ENCODE measurements at regions not wholly inside any gene's neighbourhood (a gene's known extent, or its start where the extent isn't known, plus 50 kb on each side); places are given as distances from the start of the nearest gene placed in this dataset.

DNA sequence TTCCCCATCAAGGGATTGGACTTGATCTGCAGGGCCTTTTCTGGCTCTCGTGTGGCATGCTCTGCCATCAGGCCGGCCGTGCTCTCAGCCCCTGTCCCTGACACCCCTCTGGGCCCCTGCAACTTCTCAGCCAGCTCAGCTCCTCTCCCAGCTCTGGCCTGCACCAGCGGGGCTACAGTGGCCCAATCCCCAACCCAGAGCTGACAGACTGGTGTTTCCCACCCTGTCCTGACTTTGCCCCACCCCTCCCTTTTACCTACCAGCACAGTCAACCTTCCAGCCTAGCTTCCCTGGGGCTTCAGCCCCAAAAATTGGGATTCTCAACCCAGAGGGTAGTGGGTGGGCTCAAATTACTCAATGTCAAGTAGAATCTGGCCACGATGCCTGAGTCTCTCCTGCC, 149.3 kb downstream of the SYF2 start:
- intact Hi-C loops (cut with DNase I): no loop called here
- Histone ChIP-seq H3K9me3 (no peaks in the 10 kb centered on the region), H3K27me3 (no peaks in the 10 kb centered on the region), H3K4me3 (no peak overlapping the region), H3K27ac (no peak overlapping the region), H3K36me3 (replicated peaks in 1 of 2; ENCODE audit: insufficient read depth in 1 of 2, low read depth in 2 of 2) (no peaks in the 10 kb centered on the region), H3K4me1 (no peaks in the 10 kb centered on the region)
- no peak for ATAC-seq
- TF ChIP-seq POLR2A (IDR thresholded peaks at IDR 0.05): no peak
- WGBS, 2 donors: 77 to 83% methylated on average over 5 of the region's 5 CpGs
- no peak for DNase-seq

DNA sequence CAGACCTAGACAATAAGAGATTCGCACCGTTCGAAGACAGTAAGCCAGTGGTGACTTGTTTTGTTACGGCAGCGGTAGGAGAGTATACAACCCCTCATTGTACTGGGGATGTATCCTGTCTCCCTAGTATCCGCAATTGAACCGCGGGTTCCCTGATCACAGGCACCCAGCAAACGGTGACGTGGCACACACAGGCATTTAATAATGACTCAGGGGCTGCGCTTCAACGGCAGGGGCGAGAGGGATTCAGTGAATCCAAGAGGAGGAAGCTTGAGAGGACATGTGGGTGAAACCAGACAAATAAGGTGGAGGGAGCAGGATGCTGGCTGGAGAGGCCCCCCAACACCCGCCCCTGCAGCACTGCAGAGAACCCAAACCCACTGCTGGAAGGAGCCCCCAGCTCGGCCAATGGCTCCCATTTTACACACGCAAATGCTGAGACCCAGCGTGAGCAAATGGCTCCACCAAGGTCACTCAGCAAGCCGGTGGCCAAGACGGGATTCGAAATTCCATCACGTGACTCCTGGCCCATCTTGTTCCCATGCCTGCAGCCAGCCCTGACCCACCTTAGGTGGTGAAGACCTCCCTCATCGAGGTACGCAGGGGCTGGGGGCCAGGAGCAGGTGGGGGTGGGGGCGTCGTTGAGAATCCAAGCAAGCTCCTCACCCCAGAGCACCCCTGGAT, 149.9 kb downstream of the SYF2 start:
- ATAC-seq (no peak), DNase-seq (no peak)
- no peaks in the 10 kb centered on the region for H3K36me3 ChIP-seq (replicated peaks in 1 of 2; ENCODE audit: insufficient read depth in 1 of 2, low read depth in 2 of 2)
- H3K4me3 ChIP-seq: no peak overlapping the region
- no peaks in the 10 kb centered on the region for H3K27me3 ChIP-seq
- H3K4me1 ChIP-seq: no peaks in the 10 kb centered on the region
- H3K9me3 ChIP-seq: no peaks in the 10 kb centered on the region
- intact Hi-C loops (cut with DNase I): no loop called here
- no peak overlapping the region for H3K27ac ChIP-seq
- TF ChIP-seq POLR2A (IDR thresholded peaks at IDR 0.05): no peak
- TF ChIP-seq, protein P1, sequence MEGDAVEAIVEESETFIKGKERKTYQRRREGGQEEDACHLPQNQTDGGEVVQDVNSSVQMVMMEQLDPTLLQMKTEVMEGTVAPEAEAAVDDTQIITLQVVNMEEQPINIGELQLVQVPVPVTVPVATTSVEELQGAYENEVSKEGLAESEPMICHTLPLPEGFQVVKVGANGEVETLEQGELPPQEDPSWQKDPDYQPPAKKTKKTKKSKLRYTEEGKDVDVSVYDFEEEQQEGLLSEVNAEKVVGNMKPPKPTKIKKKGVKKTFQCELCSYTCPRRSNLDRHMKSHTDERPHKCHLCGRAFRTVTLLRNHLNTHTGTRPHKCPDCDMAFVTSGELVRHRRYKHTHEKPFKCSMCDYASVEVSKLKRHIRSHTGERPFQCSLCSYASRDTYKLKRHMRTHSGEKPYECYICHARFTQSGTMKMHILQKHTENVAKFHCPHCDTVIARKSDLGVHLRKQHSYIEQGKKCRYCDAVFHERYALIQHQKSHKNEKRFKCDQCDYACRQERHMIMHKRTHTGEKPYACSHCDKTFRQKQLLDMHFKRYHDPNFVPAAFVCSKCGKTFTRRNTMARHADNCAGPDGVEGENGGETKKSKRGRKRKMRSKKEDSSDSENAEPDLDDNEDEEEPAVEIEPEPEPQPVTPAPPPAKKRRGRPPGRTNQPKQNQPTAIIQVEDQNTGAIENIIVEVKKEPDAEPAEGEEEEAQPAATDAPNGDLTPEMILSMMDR (IDR thresholded peaks at IDR 0.05): no peak
- 74 to 77% methylated on average over 14 to 24 of the region's 25 CpGs for WGBS, 2 donors

DNA sequence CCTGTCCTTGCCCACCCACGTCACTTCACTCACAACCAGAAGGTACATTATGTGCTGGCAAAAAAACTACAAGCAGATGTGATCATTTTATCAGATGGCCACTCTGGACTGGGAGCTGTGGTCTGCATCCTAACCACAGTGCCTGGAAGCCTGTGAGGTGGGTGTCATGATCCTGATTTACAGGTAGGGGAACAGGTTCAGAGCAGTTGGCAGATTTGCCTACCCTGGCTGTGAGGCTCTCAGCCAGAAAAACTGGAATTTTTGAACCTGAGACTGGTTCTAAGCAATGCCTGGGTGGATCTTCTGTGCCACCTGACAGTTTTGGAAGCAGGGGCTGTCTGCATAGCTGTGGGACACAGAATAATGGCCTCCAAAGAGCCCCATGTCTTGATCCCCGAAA, 150.8 kb downstream of the SYF2 start:
- no peaks in the 10 kb centered on the region for H3K4me1 ChIP-seq
- TF ChIP-seq, protein P1 (IDR thresholded peaks at IDR 0.05): no peak
- TF ChIP-seq POLR2A (IDR thresholded peaks at IDR 0.05): no peak
- no peaks in the 10 kb centered on the region for H3K27me3 ChIP-seq
- WGBS, 2 donors: 75 to 88% methylated on average over 2 of the region's 2 CpGs
- no peak overlapping the region for H3K4me3 ChIP-seq
- no peaks in the 10 kb centered on the region for H3K36me3 ChIP-seq (replicated peaks in 1 of 2; ENCODE audit: insufficient read depth in 1 of 2, low read depth in 2 of 2)
- no peak overlapping the region for H3K27ac ChIP-seq
- H3K9me3 ChIP-seq: no peaks in the 10 kb centered on the region
- ATAC-seq: no peak
- no peak for DNase-seq
- intact Hi-C loops (cut with DNase I): no loop called here

DNA sequence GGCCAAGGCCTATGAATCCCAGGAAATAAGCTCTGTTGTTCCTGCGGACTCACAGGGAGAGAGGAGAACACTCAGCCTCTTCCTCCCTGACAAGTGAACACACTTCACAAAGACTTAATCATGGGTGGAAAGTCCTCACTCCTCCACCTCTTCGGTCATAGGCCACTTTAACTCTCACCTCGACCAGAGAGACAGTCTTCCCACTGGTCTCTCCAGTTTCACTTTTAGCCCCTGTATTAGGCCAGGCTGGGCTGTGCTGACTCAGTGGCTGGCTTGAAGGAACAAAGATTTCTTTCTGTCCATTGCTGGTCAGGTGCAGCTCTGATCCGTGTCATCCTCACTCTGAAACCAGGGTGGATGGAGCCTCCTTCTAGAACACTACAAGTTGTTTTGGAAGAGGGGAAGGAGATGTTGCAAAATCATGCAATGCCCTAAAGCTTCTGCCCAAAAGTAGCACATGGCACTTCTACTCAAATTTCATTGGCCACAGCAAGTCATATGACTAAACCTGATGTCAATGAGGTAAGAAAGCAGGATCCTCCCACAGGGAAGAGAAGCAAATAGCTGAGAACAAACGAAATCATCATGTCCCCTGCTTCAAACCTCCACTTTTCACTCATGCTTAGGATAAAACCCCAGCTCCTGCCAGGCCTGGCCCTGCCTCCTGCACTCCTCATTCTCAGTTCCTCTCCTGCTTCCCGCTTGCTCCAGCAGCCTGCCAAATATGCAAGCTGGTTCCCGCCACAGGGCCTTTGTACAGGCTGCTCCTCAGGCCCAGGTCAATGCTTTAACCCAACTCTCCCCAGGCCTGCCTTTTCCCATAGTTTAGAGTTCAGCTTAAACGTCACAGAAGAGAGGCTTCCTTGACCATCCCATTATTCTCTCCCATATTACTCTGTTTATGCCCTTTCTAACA, 150.5 kb upstream of the RUNX3 start:
- Histone ChIP-seq H3K36me3 (replicated peaks in 1 of 2; ENCODE audit: insufficient read depth in 1 of 2, low read depth in 2 of 2) (no peaks in the 10 kb centered on the region), H3K27ac (no peak overlapping the region), H3K4me3 (no peak overlapping the region), H3K4me1 (no peaks in the 10 kb centered on the region), H3K27me3 (no peaks in the 10 kb centered on the region), H3K9me3 (no peaks in the 10 kb centered on the region)
- ATAC-seq (no peak), DNase-seq (peak in 1 of 4 donors; percentile 8)
- intact Hi-C loops (cut with DNase I): no loop called here
- 72 to 76% methylated on average over 8 of the region's 8 CpGs for WGBS, 2 donors
- TF ChIP-seq, protein P1 (IDR thresholded peaks at IDR 0.05): no peak
- TF ChIP-seq POLR2A (IDR thresholded peaks at IDR 0.05): no peak

- H3K36me3 ChIP-seq (replicated peaks in 1 of 2; ENCODE audit: insufficient read depth in 1 of 2, low read depth in 2 of 2): no peaks in the 10 kb centered on the region
- no peak overlapping the region for H3K4me3 ChIP-seq
- TF ChIP-seq, protein P1 (IDR thresholded peaks at IDR 0.05): no peak
- no peak for TF ChIP-seq POLR2A (IDR thresholded peaks at IDR 0.05)
- H3K27me3 ChIP-seq: no peaks in the 10 kb centered on the region
- H3K9me3 ChIP-seq: no peaks in the 10 kb centered on the region
- intact Hi-C loops (cut with DNase I): no loop called here
- H3K4me1 ChIP-seq: no peaks in the 10 kb centered on the region
- no peak overlapping the region for H3K27ac ChIP-seq
- DNase-seq: no peak
- ATAC-seq: no peak
Observed at GRCh38 chr1:25079048-25079447, 149.0 kb upstream of the RUNX3 start.
